NCI-H187 (cell line): ENCODE measurements at regions not wholly inside any gene's neighbourhood (a gene's known extent, or its start where the extent isn't known, plus 50 kb on each side); places are given as distances from the start of the nearest gene placed in this dataset.

Experiments
- DNase-seq, 2 experiments: peaks; one replicate each; lab custom pipeline; 2025; lab: John Stamatoyannopoulos, UW

DNA sequence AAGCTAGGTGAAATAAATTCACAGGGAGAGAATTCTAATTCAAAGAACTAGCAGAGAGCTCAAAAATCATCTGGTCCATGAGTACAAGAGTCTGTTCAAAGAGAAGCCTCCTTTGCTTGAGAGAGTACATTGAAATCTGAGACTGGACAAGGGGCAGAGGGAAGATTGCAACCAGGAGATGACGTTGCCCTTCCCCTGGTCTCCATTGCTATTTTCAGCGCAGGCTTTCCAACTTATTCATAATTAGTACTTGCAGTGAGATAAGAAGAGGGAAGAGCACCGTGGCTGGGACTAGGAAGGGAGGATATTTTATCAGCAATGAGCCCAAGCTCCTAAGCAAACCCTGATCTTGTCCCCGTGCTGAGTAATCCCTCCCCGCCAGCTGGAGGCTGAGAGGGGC lies 251.8 kb upstream of the RORA start:
- no peak for DNase-seq

DNA sequence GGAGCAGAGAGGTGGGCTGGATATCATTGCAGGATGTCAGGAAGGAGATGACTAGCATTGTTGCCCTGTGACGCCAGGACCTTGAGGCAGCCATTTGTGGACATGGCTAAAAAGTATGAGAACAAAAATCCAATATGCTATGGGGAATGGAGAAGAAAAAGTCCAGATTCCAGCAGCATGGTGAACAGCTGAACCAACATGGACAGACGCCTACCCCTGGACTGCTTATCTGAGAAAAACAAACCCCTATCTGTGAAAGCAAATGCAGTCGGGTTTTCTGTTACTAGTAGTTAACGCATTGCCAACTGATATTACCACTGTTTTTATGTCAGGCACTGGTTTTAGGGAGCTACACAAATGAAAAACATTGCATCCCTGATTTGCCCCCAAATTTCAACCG lies 251.2 kb upstream of the RORA start:
- no peak for DNase-seq

DNA sequence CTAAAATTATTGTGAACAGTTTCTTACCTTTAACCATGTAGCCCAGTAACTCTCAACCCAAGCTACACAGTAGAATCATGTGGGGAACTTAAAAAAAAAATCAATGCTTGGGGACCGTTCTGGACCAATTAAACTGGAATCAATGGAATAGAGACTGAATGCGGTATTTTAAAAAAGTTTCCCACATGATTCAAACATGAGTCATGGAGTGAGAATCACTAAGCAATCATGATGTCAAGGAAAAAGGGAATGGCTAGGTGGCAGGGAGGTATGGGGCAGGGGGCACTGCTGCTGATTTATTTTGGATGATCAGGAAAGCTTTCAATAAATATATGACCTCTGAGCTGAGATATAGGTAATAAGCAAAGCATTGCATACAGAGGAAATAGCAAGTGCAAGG lies 250.5 kb upstream of the RORA start:
- DNase-seq: no peak

DNA sequence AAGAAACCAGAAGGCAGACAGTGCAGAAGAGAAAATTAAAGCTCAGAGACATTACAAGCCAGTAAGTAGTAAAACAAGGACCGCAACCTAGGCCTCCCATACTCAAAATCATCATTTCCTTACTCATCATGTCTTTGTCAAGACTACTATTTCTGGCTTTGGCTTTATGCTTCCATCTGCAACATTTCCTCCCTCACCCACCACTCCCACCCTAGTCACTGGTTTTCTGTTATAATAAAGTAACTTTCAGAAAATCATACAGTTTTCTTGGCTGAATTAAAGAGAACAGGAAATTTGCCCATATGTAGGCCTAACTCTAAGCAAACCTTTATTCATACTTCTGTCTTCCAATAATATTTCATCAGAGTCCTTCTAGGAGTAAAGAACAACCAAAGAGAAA lies 247.6 kb upstream of the RORA start:
- no peak for DNase-seq

DNA sequence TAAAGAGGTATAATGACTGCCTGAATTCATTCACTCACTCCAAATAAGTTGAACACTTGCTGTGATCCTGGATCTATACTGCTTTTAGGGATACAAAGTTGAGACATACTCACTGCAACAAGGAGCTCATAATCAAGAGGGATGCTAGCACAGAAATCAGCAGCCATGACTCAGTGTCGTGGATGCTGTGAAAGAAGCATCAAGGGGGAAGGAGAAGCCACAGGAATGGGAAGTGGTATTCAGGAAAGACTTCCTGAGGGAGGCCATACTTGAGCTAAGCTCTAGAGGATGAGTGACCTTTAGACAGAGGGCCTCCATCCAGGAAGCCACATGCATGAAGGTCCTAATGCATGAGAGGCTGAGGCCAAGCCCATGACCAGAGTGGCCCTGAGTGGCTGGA lies 245.7 kb upstream of the RORA start:
- DNase-seq: no peak

DNA sequence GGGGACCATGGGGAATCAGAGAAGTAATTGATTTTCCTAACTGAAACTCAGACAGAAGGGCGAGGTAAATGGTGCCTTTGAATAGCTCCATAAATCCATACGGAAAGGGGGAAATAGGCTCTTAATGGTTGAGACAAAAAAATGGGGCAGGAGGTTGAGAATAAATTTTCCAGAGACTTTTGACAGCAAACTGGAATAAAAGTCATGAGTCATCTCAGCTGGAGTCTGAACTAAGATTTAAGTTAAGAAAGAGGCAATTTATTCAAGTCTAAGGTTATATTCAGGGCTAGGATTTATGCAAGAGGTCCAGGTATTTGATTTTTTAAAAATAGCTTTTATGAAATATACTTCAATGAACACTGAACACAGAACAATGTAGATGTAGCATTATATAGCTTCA lies 238.7 kb upstream of the RORA start:
- no peak for DNase-seq

DNA sequence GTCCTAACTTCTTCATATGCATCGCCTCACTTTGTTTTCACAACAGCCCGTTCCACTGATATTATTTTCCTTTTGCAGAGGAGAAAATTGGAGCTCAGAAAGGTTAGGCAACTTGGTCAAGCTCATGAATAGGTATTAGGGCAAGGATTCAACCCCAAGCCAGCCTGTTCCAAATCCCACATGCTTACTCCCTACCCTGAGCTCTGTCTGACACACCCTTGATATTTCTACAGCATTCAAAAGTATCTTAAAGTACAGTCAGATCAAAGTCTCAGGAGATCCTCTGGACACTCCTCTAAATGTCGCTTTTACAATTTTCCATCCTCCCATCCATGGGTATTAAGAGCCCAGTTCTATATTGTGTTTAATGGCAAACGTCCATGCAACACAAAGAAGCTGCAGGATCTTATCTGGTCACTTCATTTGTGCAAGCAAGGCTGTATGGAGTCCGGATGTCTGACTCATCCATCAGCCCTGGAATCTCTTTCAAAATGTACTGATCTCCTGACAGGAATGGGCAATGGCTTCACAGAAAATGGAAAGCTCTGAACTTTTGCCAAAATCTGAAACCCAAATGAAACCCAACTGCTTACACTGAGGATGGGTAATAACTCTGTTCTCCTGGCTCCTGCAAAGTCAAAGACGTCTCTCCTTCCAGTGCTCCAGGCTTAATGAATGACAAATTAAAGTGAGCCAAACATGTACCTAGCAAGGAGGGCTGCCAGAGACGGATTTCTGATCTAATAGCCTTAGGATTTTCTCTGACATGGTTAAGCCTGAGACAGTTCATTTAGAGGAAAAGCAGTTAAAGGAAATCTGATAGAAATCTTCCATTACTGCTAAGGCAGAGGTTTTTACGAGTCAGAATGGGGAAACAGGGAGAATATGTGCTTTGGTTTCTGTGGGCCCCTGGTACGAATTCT lies 230.9 kb upstream of the RORA start:
- no peak for DNase-seq

DNA sequence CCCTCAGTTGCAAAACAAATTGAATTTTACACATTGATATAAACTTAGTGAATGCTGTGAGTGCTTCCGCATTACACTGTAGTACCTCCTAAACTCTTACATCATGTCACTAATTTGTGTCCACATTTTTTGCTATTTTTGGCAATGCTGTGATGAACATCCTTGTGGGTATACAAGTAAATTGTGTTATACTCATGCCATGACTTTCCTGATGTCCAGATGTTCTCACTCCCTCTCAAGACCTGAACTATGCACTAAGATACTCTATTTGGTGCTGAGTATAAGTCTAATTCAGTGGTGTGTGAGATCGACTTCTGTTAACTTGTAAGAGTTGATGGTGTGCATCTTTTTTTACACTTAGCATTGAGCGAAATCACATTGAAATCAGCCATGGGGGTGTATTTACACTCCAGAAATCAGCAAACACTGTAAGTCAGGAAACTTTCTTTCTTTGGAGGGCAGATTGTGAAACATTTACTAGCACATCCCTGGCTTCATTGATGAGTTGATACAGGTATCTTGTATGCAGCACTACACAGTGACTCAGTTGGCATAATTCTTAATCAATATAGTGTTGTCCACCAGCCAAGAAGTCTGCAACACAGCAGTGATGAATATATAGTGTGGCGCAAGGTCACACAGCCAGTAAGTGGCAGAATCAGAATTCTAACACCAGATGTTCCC lies 228.1 kb upstream of the RORA start:
- DNase-seq: no peak

DNA sequence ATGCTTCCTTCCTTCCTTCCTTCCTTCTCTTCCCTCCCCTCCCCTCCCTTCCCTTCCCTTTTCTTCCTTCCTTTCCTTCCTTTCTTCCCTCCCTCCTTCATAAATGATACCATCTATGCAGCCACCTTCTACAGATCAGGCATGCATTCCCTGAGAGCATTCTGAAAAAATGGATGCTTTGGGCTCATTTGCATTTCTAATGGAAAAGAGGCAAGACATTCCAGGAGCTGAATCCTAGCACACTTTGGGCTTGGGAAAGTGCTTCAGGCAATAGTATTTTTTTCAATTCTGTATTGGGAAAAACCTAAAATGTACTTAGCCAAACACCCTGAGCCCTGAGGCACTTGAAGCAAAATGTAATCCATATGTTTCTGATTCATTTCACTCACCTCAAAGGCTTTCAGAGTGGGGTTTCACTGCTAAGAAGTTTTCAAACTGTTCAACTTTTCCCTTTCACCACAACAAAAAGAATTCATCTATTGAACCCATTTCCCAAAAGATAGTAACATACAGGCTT lies 220.1 kb upstream of the RORA start:
- DNase-seq: no peak

DNA sequence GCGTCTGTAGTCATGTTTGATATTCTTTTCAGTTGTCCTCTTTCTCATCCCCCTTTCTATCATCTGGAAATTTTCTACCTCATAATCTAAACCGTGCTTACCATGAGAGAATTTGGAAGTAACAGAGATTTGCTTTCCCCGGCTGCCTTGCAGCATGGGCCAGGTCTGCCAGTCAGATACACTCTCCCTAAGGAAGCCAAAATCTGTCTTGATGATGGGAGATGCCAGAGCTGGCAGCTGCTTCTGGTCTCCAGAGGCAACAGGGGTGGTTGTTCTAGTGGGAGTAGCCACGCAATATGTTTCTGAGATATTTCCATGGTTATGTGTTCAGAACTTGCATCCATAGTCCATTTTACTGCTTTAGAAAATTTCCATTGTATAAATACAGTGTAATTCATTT lies 218.9 kb upstream of the RORA start:
- DNase-seq: no peak

DNA sequence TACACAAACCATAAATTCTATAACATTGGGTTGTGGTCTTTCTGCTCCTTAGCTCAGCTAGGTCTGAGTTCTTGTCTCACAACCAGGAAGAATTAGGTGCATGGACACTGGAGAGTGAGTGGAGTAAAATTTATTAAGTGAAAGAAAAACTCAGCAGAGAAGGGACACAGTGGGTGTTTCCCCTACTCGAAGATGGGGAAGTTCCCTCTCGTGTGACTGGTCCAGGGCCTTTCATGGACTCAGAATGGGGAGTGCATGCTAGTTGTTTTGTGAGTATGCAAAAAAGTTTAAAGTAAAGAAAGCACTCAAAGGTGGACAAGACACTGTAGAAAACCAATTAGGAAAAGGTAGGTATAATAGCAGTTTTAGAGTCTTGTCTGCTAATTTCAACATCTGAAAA lies 215.5 kb upstream of the RORA start:
- DNase-seq: no peak

DNA sequence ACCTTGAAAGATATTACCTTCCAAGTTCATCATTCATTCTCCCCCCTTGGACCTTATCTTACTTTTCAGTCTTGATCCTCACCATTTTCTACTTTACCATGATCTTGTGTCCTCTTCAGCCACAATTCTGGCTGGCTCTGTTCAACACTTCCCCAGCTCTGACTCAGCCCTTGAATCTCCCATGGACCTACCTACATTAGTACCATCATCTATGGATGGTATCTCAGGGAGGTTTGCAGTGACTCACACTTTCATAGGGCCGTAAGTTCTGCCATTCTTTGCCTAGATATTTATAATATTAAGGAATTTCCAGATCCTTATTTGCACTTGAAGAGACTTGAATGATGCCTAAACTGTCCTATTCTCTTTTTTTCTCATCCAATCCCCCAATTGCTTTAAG lies 213.7 kb upstream of the RORA start:
- DNase-seq: no peak

DNA sequence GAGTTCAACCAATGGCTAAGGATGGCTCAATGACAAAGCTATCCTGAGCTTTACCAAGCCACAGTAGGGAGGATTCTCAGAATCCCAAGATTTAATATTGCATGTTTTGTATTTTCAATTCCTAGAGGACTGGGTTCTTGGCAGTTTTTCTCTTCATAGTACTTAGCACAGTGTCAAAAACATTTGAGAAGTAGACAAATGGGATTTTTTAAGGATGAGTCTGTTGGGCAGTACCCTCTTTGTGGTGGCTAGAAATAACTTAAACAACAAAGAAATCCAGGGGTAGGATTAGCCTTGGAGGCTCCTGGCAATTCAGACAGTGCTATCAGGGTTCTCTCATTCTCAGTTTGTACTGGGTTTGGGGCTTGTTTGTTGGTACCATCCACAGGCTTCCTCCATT lies 212.8 kb upstream of the RORA start:
- no peak for DNase-seq

DNA sequence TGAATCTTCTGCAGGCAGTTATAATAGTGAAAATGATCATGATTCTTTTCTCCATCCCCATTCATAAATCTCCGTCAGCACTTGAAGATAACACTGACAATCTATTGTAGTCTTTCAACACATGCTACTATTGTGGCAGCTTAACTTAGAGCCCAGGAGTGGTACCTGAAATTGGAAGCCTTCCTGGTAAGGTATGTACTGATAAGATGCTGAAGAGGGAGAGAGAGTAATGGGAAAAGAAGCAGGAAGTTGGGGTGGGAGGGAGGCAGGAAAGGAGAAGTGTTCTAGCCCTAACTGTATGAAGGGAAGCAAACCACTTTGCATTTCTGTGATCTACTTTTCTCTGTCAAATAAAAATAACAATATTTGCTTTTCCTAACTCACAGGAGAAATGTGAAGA lies 197.4 kb upstream of the RORA start:
- no peak for DNase-seq

DNA sequence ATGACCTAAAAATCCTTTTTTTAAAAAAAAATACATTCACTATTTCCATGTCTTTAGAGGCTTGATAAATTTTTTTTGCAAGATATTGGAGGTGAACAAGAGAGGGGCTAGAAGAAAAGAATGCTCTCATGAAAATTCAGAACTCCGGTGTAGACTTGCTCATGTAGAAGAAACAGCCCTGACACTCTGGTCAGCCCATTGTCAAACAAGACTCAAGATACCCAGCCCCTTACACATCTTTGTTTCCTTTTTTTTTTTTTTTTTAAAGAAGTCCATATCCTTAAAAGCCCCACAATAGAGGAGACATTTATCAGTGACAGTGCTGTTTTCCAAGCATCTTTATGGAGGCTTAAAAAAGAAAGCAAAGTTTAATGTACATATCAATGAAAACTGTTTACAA lies 196.8 kb upstream of the RORA start:
- no peak for DNase-seq

DNA sequence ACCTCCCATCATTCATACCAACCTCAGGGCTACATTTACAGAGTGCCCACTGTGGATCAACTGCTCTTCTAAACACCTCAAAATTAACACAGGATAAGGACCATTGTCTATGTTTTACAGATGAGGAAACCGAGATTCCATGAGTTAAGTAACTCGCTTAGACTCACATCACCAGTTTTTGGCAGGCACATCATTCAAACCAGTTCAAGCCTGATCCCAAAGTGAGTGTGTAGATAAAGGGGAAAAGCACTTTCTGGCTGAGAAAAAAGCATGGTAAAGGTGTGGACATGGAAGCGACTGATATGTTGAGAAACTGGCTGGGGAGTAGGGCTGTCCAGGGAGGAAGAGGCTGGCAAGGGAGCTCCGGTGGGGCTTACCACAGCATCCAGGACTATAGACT lies 193.7 kb upstream of the RORA start:
- DNase-seq: no peak

DNA sequence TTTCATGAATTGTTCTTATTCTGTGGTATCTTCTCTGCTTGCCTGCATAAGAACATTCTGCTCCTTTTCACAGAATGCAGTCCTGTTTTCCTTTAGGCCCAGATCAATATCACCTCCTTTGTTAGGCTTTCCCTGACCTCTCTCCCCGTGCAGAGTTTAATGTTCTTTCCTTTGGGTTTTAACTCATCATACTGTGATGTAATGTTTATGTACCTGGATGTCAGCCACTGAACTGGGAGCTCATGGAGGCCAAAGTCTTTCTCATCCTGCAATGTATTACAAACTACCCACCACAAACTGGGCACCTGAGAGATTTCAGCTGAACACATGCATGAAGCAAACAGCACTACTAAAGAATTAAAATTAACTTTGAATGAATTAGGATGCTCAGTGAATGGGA lies 192.8 kb upstream of the RORA start:
- no peak for DNase-seq

DNA sequence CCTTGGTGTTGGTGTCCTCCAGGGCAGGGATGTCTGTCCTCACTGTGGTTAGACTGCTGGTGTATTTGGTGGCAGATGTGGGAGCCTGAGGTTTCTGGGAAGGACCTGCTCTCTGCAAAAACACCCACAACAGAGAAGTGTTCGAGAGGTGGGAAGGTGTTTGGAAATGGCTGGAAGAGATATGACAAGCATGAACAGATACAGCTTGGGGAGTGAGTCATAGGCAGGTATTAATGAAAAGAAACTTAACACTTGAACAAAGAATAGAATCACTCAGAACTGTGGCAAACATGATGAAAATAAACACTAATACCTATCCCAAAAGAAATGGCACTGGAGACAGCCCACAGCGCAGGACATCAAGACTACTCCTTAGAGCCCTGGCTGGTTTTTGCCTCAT lies 192.4 kb upstream of the RORA start:
- DNase-seq: no peak

DNA sequence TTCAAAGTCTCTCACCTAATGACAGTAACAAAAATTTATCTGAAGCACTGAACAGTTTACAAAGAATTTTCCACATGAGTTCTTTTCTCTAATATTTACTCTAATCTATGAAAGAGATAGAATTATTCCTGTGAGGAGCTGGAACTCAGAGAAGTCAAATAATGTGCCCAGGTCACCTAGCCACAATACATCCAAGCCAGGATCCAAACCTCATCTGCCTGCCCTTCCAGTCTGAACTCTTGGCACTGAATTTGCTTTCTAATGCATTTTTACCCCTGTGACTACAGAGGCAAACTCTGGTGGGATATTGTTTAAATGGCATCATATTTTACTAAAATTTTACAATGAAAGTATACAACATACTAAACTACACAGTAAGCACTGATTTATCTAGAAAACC lies 191.4 kb upstream of the RORA start:
- DNase-seq: no peak

DNA sequence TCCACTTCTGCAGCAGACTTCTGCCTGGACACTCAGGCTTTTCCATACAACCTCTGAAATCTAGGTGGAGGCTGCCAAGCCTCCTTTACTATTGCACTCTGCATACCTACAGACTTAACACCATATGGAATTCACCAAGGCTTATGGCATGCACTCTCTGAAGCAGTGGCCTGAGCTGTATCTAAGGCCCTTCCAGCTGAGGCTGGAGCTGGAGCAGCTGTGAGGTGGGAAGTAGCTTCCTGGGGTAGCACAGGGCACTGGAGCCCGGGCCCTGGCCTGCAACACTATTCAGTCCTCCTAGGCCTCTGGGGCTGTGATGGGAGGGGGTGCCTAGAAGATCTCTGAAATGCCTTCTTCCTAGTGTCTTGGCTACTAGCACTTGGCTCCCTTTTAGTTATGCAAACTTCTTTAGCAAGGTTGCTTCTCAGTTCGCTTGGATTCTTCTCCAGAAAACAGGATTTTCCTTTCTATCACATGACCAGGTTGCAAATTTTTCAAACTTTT lies 186.6 kb upstream of the RORA start:
- DNase-seq: no peak

DNA sequence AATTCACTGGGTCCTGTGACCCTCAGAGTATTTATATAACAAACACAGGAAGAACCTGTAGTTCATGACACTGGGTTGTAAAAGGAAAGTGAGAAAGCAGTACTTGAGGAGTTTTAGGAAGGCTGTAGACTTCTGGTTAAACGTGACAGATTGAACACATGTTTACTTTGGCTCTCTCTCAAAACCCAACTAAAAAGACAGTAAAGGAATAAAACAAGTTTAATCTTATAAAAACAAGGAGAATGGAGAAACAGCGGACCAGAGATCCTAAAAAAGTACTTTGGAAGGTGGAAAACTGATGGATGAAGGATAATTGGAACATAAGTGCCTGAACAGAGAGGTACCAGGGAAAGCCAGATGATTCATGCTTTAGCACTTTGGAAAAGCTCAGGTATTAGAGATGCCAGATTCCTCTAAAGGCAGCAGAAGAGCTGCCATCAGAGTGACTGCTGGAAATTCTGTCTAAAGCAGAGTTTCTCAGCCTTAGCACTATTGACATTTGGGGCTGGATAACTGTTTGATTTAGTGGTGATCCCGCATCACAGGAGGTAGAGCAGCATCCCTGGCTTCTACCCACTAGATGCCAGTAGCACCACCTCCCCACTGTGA lies 182.9 kb upstream of the RORA start:
- DNase-seq: no peak

DNA sequence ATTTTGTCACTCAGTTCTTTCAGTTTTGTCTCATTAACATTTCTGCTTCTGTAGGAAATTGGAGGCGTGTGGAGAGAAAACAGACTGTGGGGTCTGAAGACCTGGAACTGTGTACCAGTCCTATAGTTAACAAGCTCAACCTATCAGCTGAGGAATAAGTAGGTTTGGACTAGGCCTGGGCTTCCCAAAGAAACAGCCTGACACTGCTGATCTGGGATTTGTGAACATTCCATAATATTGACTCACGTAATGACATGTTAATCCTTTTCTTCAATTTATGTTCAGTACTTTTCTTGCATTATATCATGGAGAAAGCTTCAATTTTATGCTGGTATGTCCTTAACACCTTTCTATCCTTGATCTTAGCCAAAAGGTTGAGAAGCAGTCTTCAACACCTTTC lies 181.6 kb upstream of the RORA start:
- DNase-seq: no peak

DNA sequence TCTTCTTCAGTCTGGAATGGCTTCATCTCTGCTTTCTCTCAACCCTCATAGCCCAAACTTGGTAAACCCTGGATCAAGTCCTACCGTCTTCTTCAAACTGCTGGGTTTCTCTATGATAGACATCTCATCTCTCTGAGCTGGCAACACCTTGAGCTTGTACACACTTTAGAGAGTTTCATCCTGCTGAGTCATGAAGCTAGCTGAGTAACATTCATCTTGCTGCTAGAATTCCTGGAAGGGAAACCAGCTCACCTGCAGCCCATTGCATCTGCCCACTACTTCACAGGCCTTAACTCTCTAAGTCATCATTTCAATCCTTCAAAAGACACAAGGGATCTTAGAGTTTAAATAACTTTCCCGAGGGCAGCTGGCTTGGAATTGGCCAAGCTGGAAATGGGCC lies 175.5 kb upstream of the RORA start:
- DNase-seq: no peak
